Upper lobe of right lung (tissue), 1 donor: ENCODE measurements at regions not wholly inside any gene's neighbourhood (a gene's known extent, or its start where the extent isn't known, plus 50 kb on each side); places are given as distances from the start of the nearest gene placed in this dataset.

ENCODE experiments used
- ATAC-seq: fragments of 200-7000 bp; cut with Tn5 transposase; one replicate; pipeline ENCODE4 v1.9.1; 2020; ENCODE audit warnings: mild to moderate bottlenecking, moderate library complexity
- DNase-seq: peaks from one replicate; pipeline ENCODE4 v3.0.0-alpha.2; 2020
- H3K27ac ChIP-seq: fragments of 200-600 bp; one replicate; pipeline ENCODE4 v1.8.0; 2022
- H3K27me3 ChIP-seq: fragments of 200-600 bp; one replicate; pipeline ENCODE4 v1.8.0; 2022; ENCODE audit warnings: mild to moderate bottlenecking
- H3K36me3 ChIP-seq: fragments of 200-600 bp; one replicate; pipeline ENCODE4 v1.8.0; 2022
- H3K4me1 ChIP-seq: fragments of 200-600 bp; one replicate; pipeline ENCODE4 v1.8.0; 2022
- H3K4me3 ChIP-seq: fragments of 200-600 bp; one replicate; pipeline ENCODE4 v1.8.0; 2022; ENCODE audit warnings: mild to moderate bottlenecking
- H3K9me3 ChIP-seq: fragments of 200-600 bp; one replicate; pipeline ENCODE4 v1.8.0; 2022
- intact Hi-C: fragments of 100-400 bp; cut with DNase I; formaldehyde crosslinking; loops from one replicate; pipeline ENCODE4 v1.11.0; 2022
- TF ChIP-seq, protein P1 (sequence below): fragments of 200-600 bp; IDR thresholded peaks from one replicate; pipeline ENCODE4 v1.8.0; 2022; ENCODE audit warnings: antibody characterized with exemption
- donor health status: DM: no; HTN: yes; CAD: no; lungs with severe emphysema.

DNA sequence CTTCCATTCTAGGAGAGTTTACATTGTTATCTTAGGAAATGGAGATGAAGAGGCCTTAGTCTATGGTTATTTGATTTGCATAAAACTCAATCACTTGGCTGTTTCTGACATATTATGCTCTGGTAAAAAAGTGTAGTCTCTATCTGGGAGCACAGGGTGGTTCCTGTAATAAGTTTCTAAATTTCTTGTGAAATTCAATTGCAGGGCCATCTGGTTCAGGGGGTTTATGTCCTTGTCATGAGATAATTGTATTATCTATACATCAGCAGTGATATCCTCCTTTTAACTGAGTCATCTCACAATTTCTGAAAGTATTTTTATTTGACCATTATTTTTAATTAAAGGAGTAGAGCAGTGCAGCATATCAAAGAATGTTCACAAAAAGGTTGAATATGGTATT lies 203.3 kb downstream of the MFSD1 start:
- Histone ChIP-seq H3K4me3 (no peak overlapping the region), H3K27ac (no peak overlapping the region), H3K9me3 (no peaks in the 10 kb centered on the region), H3K36me3 (no peaks in the 10 kb centered on the region), H3K27me3 (no peaks in the 10 kb centered on the region), H3K4me1 (no peaks in the 10 kb centered on the region)
- DNase-seq (no peak), ATAC-seq (no peak)
- TF ChIP-seq, protein P1, sequence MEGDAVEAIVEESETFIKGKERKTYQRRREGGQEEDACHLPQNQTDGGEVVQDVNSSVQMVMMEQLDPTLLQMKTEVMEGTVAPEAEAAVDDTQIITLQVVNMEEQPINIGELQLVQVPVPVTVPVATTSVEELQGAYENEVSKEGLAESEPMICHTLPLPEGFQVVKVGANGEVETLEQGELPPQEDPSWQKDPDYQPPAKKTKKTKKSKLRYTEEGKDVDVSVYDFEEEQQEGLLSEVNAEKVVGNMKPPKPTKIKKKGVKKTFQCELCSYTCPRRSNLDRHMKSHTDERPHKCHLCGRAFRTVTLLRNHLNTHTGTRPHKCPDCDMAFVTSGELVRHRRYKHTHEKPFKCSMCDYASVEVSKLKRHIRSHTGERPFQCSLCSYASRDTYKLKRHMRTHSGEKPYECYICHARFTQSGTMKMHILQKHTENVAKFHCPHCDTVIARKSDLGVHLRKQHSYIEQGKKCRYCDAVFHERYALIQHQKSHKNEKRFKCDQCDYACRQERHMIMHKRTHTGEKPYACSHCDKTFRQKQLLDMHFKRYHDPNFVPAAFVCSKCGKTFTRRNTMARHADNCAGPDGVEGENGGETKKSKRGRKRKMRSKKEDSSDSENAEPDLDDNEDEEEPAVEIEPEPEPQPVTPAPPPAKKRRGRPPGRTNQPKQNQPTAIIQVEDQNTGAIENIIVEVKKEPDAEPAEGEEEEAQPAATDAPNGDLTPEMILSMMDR: no peak
- intact Hi-C loops: no loop called here

DNA sequence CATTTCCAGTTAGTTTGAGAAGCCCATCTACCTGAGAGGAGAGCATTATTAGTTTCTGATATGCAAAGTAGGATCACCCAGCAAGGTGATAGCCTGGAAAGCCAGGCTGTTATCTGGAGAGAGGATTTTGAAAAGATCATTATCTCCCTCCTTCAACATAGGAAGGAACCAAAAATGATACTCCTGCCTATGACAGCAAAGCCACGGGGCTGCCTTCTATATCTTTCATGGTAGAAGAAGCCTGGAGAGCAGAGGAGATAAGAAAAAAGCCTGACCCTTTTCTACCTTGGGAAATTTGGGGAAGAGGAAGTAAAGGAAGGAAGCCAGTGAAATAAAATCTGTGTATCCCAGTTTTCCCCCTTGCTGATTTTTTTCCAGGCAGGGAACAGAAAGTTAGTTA lies 205.5 kb downstream of the MFSD1 start:
- Histone ChIP-seq H3K4me3 (no peak overlapping the region), H3K27ac (no peak overlapping the region), H3K9me3 (no peaks in the 10 kb centered on the region), H3K36me3 (no peaks in the 10 kb centered on the region), H3K27me3 (no peaks in the 10 kb centered on the region), H3K4me1 (no peaks in the 10 kb centered on the region)
- TF ChIP-seq, protein P1: no peak
- ATAC-seq (no peak), DNase-seq (no peak)
- intact Hi-C loops: no loop called here

DNA sequence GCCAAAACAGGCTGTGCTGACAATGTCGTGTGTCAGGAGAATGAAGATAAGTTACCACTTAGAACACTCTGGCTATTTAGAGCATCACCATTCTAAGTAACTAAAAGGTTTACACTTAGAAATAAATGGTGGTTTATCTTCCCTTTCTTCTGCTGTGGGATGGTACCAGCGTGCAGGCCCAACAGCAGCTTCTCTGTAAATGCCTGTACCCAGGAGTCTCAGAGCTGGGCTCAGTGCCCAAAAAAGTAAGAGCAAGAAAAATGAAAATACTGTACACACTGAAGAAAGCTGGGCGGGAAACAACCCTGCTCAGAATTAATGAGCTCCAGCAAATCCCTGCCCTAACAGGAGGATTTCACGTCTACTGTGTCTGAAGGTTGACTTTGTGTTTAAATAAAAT lies 206.5 kb downstream of the MFSD1 start:
- Histone ChIP-seq H3K4me1 (no peaks in the 10 kb centered on the region), H3K27ac (no peak overlapping the region), H3K36me3 (no peaks in the 10 kb centered on the region), H3K9me3 (no peaks in the 10 kb centered on the region), H3K27me3 (no peaks in the 10 kb centered on the region), H3K4me3 (no peak overlapping the region)
- TF ChIP-seq, protein P1: no peak
- ATAC-seq (no peak), DNase-seq (no peak)
- intact Hi-C loops: no loop called here

DNA sequence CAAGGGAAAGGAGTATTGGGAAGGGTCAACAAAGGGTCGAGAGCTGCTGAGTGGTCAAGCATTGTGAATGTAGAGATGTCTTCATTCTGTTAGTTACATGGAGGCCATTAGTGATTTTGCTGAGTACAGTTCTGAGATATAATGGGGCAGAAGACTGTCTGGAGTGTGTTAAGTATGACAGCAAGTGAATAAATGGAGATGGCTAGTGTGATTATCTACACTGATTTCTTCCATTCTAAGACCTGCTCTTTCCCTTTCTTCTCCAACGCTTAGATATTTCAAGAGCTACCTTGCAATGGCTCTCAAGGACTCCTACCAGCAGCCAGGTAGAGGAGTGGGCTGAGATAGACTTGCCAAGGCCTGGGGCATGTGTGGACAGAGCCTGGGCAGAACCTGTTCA lies 216.5 kb downstream of the MFSD1 start:
- DNase-seq: no peak
- Histone ChIP-seq H3K4me3 (no peak overlapping the region), H3K27ac (no peak overlapping the region), H3K36me3 (no peaks in the 10 kb centered on the region), H3K4me1 (no peaks in the 10 kb centered on the region), H3K27me3 (no peaks in the 10 kb centered on the region), H3K9me3 (peaks cover 4% of the 10 kb centered on the region)
- peak; percentile 23 for ATAC-seq
- intact Hi-C loops: no loop called here
- TF ChIP-seq, protein P1: no peak

DNA sequence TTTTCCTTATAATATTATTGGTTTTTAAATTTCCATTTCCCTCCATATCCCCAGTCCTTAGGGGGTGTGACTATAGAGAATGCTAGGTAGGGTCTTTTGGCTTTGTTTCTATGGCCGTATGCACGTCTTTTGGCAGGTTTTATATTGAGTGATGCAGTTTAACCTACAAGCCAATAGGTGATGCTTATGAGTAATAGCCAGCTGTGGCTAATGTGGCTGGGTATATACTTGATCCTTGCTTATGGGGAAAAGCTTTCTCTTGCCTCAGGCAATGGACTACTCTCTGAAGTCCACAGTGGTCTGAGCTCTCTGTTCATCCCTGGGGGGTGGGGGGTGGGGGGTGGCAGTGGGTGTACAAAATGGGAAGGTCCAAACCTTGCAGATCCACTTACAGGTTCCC lies 223.9 kb downstream of the MFSD1 start:
- no peak for ATAC-seq

DNA sequence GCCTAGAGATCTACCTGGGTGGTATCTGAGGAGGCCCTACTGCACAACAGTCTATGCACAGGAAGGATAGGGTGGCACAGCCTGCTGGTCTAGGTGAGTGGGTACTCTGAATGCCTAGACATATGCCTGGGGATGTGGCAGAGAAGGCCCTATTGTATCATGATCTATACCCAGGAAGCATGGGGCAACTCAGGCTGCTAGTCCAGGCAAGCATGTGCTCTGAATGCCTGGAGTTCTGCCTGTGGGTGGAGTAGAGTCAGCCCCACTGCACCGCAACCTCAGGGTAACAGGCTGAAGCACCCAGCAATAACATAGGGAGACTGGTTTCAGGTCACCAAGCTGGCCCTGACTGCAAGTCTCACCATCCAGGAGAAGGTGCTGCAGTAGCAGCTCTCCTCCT lies 224.7 kb downstream of the MFSD1 start:
- DNase-seq: no peak
- Histone ChIP-seq H3K9me3 (peaks cover 8% of the 10 kb centered on the region), H3K4me1 (no peaks in the 10 kb centered on the region), H3K4me3 (no peak overlapping the region), H3K27me3 (no peaks in the 10 kb centered on the region), H3K27ac (no peak overlapping the region), H3K36me3 (no peaks in the 10 kb centered on the region)
- ATAC-seq: no peak
- TF ChIP-seq, protein P1: no peak
- intact Hi-C loops: no loop called here

More for the DNA sequence above, 223.9 kb downstream of the MFSD1 start:
- DNase-seq: no peak
- no peak overlapping the region for H3K4me3 ChIP-seq
- no peaks in the 10 kb centered on the region for H3K36me3 ChIP-seq
- H3K9me3 ChIP-seq: peaks cover 8% of the 10 kb centered on the region
- no peaks in the 10 kb centered on the region for H3K27me3 ChIP-seq
- no peak overlapping the region for H3K27ac ChIP-seq
- intact Hi-C loops: no loop called here
- H3K4me1 ChIP-seq: no peaks in the 10 kb centered on the region
- TF ChIP-seq, protein P1: no peak
